COLO668 (cell line): ENCODE measurements at regions not wholly inside any gene's neighbourhood (a gene's known extent, or its start where the extent isn't known, plus 50 kb on each side); places are given as distances from the start of the nearest gene placed in this dataset.
"Not testable (repeated sequence)": the region's sequence is repeated elsewhere in the genome, so short reads cannot be mapped to it uniquely, and the experiment has no call there.

Source experiments
- DNase-seq: peaks from one replicate; lab custom pipeline; 2025; ENCODE audit not compliant: unreplicated experiment; lab: John Stamatoyannopoulos, UW

GRCh38 chr7:98727146-98727709 is 110.1 kb downstream of the NPTX2 start:
- no peak for DNase-seq

GRCh38 chr7:98728555-98728954 is 111.5 kb downstream of the NPTX2 start:
- DNase-seq: no peak

GRCh38 chr7:98729121-98729520 is 112.0 kb downstream of the NPTX2 start:
- DNase-seq: no peak

- no peak for DNase-seq
Observed at GRCh38 chr7:98730326-98730725, 113.2 kb downstream of the NPTX2 start.

- DNase-seq: no peak
Observed at GRCh38 chr7:98731651-98732050, 114.6 kb downstream of the NPTX2 start.

- peak; percentile 49 for DNase-seq
Observed at GRCh38 chr7:98733036-98733435, 116.0 kb downstream of the NPTX2 start.

- DNase-seq: no peak
Observed at GRCh38 chr7:98735801-98736200, 118.7 kb downstream of the NPTX2 start.

GRCh38 chr7:98736461-98736860 is 119.4 kb downstream of the NPTX2 start:
- not testable (repeated sequence) for DNase-seq

GRCh38 chr7:98737176-98737575 is 120.1 kb downstream of the NPTX2 start:
- no peak for DNase-seq

- DNase-seq: no peak
Observed at GRCh38 chr7:98740643-98741042, 123.6 kb downstream of the NPTX2 start.

GRCh38 chr7:98745722-98746318 is 124.0 kb downstream of the TMEM130 start:
- peak; percentile 77 for DNase-seq

GRCh38 chr7:98748090-98748489 is 121.7 kb downstream of the TMEM130 start:
- DNase-seq: no peak

GRCh38 chr7:98753176-98753575 is 116.6 kb downstream of the TMEM130 start:
- no peak for DNase-seq

GRCh38 chr7:98753989-98754479 is 115.8 kb downstream of the TMEM130 start:
- no peak for DNase-seq

GRCh38 chr7:98755138-98755898 is 114.5 kb downstream of the TMEM130 start:
- DNase-seq: no peak

GRCh38 chr7:98758157-98758556 is 111.7 kb downstream of the TMEM130 start:
- DNase-seq: no peak

- DNase-seq: no peak
Observed at GRCh38 chr7:98760201-98760651, 109.6 kb downstream of the TMEM130 start.

GRCh38 chr7:98761225-98761624 is 108.6 kb downstream of the TMEM130 start:
- no peak for DNase-seq

- no peak for DNase-seq
Observed at GRCh38 chr7:98762620-98763019, 107.2 kb downstream of the TMEM130 start.

GRCh38 chr7:98763441-98763840 is 106.4 kb downstream of the TMEM130 start:
- no peak for DNase-seq

- no peak for DNase-seq
Observed at GRCh38 chr7:98764946-98765345, 104.9 kb downstream of the TMEM130 start.

GRCh38 chr7:98770085-98770484 is 99.7 kb downstream of the TMEM130 start:
- not testable (repeated sequence) for DNase-seq
